ENCODE measurements at regions not wholly inside any gene's neighbourhood (a gene's known extent, or its start where the extent isn't known, plus 50 kb on each side); places are given as distances from the start of the nearest gene placed in this dataset.

- TF ChIP-seq POLR2A (IDR thresholded peaks at IDR 0.05): no peak
- TF ChIP-seq, protein P1, sequence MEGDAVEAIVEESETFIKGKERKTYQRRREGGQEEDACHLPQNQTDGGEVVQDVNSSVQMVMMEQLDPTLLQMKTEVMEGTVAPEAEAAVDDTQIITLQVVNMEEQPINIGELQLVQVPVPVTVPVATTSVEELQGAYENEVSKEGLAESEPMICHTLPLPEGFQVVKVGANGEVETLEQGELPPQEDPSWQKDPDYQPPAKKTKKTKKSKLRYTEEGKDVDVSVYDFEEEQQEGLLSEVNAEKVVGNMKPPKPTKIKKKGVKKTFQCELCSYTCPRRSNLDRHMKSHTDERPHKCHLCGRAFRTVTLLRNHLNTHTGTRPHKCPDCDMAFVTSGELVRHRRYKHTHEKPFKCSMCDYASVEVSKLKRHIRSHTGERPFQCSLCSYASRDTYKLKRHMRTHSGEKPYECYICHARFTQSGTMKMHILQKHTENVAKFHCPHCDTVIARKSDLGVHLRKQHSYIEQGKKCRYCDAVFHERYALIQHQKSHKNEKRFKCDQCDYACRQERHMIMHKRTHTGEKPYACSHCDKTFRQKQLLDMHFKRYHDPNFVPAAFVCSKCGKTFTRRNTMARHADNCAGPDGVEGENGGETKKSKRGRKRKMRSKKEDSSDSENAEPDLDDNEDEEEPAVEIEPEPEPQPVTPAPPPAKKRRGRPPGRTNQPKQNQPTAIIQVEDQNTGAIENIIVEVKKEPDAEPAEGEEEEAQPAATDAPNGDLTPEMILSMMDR (IDR thresholded peaks at IDR 0.05): no peak
- Histone ChIP-seq H3K36me3 (no peaks in the 10 kb centered on the region), H3K4me1 (no peaks in the 10 kb centered on the region), H3K27me3 (no peaks in the 10 kb centered on the region), H3K27ac (no peak overlapping the region), H3K9me3 (no peaks in the 10 kb centered on the region), H3K4me3 (no peak overlapping the region)
- no peak for DNase-seq
Observed at GRCh38 chrX:109797311-109797975, 64.4 kb upstream of the ACSL4 start.

DNA sequence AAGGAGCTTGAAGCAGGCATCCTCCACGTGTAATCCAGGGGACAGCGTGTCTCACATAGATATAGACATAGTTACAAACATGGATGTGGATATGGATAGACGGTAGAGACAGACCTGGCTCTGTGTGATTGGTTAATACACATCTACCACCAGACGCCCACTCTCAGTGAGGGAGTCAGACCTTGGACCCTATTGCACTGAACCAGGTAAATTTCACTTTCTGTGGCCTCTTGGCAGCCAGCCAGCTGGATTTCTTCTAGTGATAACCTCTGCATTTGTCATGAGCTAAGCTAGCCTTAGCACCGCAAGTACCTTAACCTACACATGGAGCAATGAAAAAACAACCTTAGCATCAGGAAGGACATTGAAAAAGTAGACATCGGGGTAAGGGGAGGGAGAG is 79.2 kb upstream of the ACSL4 start:
- Histone ChIP-seq H3K9me3 (no peaks in the 10 kb centered on the region), H3K36me3 (no peaks in the 10 kb centered on the region), H3K27me3 (no peaks in the 10 kb centered on the region), H3K4me1 (no peaks in the 10 kb centered on the region), H3K27ac (no peak overlapping the region), H3K4me3 (no peak overlapping the region)
- DNase-seq: peak in 1 of 3 donors; percentile 48
- TF ChIP-seq, protein P1 (IDR thresholded peaks at IDR 0.05): no peak
- no peak for TF ChIP-seq POLR2A (IDR thresholded peaks at IDR 0.05)

DNA sequence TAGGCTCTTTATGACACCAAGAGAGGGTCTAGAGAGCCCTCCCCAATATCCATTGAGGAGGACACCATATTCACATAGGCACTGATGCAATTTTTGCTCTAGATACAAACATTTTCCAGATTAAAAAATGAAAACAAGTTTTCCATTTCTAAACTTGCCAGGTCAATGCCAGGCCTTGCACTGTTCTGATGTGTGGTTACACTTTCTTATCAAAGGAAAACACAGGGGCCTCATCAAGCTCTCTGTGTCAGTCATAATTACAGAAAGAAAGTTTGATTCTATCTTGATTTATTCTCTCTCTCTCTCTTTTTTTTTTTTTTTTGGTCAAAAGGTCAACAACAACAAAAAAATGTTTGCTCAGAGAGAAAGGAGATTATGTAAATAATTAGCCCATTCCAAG is 80.2 kb upstream of the ACSL4 start:
- DNase-seq: no peak
- Histone ChIP-seq H3K4me1 (no peaks in the 10 kb centered on the region), H3K9me3 (no peaks in the 10 kb centered on the region), H3K4me3 (no peak overlapping the region), H3K27ac (no peak overlapping the region), H3K36me3 (no peaks in the 10 kb centered on the region), H3K27me3 (no peaks in the 10 kb centered on the region)
- TF ChIP-seq, protein P1 (IDR thresholded peaks at IDR 0.05): no peak
- TF ChIP-seq POLR2A (IDR thresholded peaks at IDR 0.05): no peak

DNA sequence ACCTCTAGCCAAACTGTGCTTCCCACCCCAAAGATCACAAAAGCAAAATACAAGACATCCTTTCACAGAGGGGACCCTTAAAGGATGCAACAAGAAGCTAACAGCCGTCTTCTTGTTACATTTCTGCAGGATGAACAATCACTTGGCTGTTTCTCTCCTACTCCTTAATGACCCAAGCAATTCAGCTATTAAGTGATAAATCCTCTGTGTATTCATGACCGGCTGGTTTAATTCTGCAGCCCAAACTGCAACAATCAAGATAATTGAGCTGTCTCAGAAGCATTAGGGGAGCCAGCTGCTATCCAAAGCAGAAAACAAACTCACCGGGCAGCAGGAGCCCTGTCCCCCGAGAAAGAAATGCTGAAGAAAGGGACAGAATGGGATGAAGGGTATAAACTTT is 85.9 kb upstream of the ACSL4 start:
- no peak overlapping the region for H3K27ac ChIP-seq
- no peak overlapping the region for H3K4me3 ChIP-seq
- DNase-seq: no peak
- TF ChIP-seq, protein P1 (IDR thresholded peaks at IDR 0.05): no peak
- no peak for TF ChIP-seq POLR2A (IDR thresholded peaks at IDR 0.05)
- H3K4me1 ChIP-seq: no peaks in the 10 kb centered on the region
- no peaks in the 10 kb centered on the region for H3K9me3 ChIP-seq
- no peaks in the 10 kb centered on the region for H3K27me3 ChIP-seq
- H3K36me3 ChIP-seq: no peaks in the 10 kb centered on the region

GRCh38 chrX:109822861-109823260 is 89.8 kb upstream of the ACSL4 start:
- Histone ChIP-seq H3K4me3 (no peak overlapping the region), H3K4me1 (no peaks in the 10 kb centered on the region), H3K27me3 (no peaks in the 10 kb centered on the region), H3K9me3 (no peaks in the 10 kb centered on the region), H3K27ac (no peak overlapping the region), H3K36me3 (no peaks in the 10 kb centered on the region)
- no peak for TF ChIP-seq POLR2A (IDR thresholded peaks at IDR 0.05)
- TF ChIP-seq, protein P1 (IDR thresholded peaks at IDR 0.05): no peak
- DNase-seq: no peak
